ENCODE measurements at regions not wholly inside any gene's neighbourhood (a gene's known extent, or its start where the extent isn't known, plus 50 kb on each side); places are given as distances from the start of the nearest gene placed in this dataset.

GRCh38 chr13:54445453-54445852 lies 1416.8 kb downstream of the OLFM4 start:
- ChIA-PET POLR2A (no interaction called here), CTCF (no interaction called here)
- TF ChIP-seq CTCF (IDR thresholded peaks at IDR 0.05; ENCODE audit: control extremely low read depth, extremely low read depth, low read depth, missing control alignments), result no peak
- DNase-seq (ENCODE audit: extremely low spot score), result no peak

DNA sequence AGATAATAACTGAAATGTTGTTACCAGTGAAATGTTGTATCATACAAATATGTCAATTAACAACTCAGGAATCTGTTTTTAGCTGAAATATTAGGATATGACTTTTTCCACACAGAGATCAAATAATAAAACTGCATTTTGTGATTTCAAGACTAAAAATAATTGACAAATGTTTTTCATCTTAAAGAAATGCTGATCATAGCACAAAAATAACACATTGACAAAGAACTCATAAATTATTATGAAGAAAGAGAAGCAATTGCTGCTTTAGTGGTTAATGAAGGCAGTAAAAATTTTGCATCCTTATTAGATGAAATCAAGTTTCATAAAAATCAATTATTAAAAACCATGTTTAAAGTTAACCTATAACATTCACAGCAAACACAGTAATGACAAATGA lies 1417.3 kb downstream of the OLFM4 start:
- ChIA-PET POLR2A (no interaction called here), CTCF (no interaction called here)
- TF ChIP-seq CTCF (IDR thresholded peaks at IDR 0.05; ENCODE audit: control extremely low read depth, extremely low read depth, low read depth, missing control alignments), result no peak
- DNase-seq (ENCODE audit: extremely low spot score), result no peak

DNA sequence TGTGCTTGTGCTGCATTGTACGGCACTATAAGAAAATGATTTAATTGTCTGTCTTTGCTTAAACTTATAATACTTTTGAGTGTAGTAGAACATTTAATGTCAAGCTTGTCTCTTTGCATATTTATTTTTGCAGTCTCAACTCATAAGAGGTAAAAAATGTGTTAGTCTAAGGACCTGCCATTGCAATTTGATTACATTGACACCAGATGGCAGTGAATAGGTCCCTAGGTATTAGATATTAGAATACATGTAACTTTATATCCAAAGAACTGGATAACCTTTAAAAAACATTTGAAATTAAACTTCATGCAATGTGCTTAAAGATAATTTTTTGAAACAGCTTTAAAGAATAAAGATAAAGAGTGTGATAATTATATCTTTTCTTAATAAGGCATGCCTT lies 1421.3 kb downstream of the OLFM4 start:
- no peak for TF ChIP-seq CTCF (IDR thresholded peaks at IDR 0.05; ENCODE audit: control extremely low read depth, extremely low read depth, low read depth, missing control alignments)
- ChIA-PET POLR2A (no interaction called here), CTCF (interaction anchor here (1.8 kb wide), 1 partner anchor 9 kb away, joined by 4 read pairs; no protein-coding TSS in a partner anchor)
- no peak for DNase-seq (ENCODE audit: extremely low spot score)

DNA sequence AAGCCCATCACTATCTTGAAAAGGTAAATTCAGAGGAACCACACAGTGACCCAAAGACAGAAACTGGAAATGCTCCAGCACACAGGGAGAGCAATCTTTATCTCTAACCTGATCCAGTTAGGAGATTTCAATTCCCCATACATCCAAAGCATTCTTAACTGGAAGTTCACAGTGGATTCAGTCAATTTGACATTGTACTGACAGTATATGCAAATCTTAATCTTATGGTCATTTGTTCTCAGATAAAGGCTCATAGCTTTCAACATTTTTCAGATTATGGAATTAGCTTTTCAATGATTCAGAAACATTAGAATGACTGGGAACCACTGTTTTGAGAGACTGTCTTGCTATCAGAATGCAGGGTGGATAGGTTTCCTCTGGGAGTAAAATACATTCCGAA lies 1455.6 kb downstream of the OLFM4 start:
- ChIA-PET POLR2A (no interaction called here), CTCF (interaction anchor here (1.2 kb wide), 1 partner anchor 11 kb away, joined by 3 read pairs; no protein-coding TSS in a partner anchor)
- DNase-seq (ENCODE audit: extremely low spot score), result no peak
- no peak for TF ChIP-seq CTCF (IDR thresholded peaks at IDR 0.05; ENCODE audit: control extremely low read depth, extremely low read depth, low read depth, missing control alignments)

- CTCF ChIA-PET, result no interaction called here
- DNase-seq (ENCODE audit: extremely low spot score), result no peak
Measured at GRCh38 chr13:54486421-54487166, 1458.0 kb downstream of the OLFM4 start.

DNA sequence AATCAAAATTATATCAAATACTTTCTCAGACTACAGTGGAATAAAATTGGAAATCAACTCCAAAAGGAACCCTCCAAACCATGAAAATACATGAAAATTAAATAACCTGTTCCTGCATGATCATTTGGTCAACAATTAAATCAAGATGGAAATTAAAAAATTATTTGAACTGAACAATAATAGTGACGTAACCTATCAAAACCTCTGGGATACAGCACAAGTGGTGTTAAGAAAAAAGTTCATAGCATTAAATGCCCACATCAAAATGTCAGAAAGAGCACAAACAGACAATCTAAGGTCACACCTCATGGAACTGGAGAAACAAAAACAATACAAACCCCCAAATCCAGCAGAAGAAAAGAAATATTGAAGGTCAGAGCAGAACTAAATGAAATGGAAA lies 1460.7 kb downstream of the OLFM4 start:
- no peak for DNase-seq (ENCODE audit: extremely low spot score)
- TF ChIP-seq CTCF (IDR thresholded peaks at IDR 0.05; ENCODE audit: control extremely low read depth, extremely low read depth, low read depth, missing control alignments), result no peak
- POLR2A ChIA-PET, result no interaction called here
- CTCF ChIA-PET, result no interaction called here

More at GRCh38 chr13:54486421-54487166, 1458.0 kb downstream of the OLFM4 start:
- POLR2A ChIA-PET, result no interaction called here
- TF ChIP-seq CTCF (IDR thresholded peaks at IDR 0.05; ENCODE audit: control extremely low read depth, extremely low read depth, low read depth, missing control alignments), result no peak
